HG03280 (cell line): ENCODE measurements at regions not wholly inside any gene's neighbourhood (a gene's known extent, or its start where the extent isn't known, plus 50 kb on each side); places are given as distances from the start of the nearest gene placed in this dataset.

Source experiments
- ATAC-seq: cut with Tn5 transposase; IDR thresholded peaks from one replicate; pipeline ENCODE4 v1.9.1; 2021; ENCODE audit warnings: mild to moderate bottlenecking, moderate library complexity; ENCODE audit not compliant: unreplicated experiment

GRCh38 chr10:110373857-110374654 is 69.3 kb upstream of the SMNDC1 start:
- no peak for ATAC-seq

DNA sequence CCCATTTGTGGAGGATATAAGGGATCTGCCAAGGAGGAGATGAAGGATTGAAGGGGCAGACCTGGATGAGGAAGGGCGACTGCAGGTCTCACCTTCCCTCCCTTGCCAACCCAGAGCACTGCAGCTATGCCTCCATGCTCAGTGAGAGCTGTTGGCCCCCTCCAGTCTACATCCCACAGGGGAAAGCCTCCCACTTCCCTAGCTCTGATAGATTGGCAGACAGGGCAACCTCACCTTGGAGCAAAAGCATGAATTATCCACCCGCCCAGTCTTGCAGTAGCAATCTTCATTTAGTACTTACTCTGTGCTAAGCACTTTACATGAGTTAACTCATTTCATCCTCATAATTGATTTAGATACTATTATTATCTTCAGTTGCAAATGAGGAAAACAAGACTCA is 70.4 kb upstream of the SMNDC1 start:
- ATAC-seq, result no peak

DNA sequence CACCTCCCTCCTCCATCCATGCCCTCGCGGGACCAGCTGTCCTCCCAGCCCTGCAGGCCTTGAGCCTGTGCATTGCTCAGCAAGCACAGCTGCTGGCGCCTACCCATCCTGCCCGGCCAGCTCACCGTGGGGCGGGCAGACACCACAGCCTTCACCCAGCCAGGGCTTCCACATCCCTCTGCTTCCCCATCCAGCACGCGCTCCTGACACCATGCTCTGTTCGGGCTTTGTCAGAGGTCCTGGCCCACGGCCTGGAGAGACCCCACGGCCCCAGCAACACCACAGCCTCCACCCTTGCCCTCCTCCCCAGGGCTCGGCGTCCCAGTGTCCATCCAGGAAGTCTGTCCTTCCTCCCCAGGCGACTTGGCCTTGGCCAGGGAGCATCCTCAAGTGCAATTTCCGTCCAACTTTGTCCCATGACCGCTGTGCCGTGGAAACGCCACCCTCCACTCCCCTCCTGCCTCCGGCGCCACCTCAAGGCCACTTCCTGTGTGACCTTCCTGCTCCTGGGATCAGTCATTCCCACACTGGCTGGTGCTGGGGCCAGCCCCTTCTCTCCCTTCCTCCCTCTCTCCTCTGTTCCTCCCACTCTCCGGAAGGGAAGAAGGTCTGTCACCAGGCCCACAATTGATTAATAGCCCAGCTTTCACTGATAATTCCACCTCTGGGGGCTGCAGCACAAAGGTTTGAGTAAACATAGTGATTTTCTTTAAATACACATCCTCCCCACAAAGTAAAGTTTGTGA is 71.5 kb upstream of the SMNDC1 start:
- no peak for ATAC-seq

DNA sequence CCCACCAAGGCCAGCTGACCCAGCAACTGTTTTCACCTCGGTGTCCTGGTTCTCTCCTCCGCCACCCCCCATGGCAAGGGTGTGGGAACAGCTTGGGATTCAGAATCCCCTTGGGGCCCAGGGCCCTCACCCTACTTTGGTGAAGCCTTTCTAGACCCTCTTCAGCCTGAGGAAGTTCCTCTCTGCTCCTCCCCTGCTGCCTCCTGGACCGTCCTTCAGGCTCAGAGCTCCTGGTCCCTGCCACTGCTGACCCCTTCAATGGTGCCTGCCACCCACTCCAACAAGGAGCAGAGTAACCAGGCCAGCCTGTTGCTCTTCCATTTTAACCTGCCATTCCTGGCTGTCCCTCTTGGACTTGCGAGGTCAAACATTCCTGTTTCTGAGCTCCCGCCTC is 72.0 kb upstream of the SMNDC1 start:
- ATAC-seq, result no peak

- no peak for ATAC-seq
Measured at GRCh38 chr10:110378006-110378405, 73.3 kb upstream of the SMNDC1 start.

- ATAC-seq, result no peak
Measured at GRCh38 chr10:110378533-110379108, 73.9 kb upstream of the SMNDC1 start.

DNA sequence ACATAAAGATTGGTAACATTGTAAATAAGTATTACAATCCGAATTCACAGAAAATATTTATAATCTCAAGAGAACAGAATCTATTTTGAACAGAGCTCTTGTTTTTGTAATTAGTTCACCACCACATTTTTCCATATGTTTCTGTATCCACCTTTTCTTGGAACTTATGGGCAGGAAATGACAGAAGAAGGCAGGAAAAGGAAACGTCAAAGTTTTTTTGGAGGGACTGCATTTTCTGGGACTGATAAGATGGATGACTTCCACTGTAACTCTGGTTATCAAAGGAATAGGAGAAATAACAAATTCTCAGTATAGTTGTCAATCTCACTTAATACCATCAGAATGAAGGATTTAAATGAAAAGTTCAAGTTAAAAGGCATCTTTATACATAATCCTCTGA is 75.1 kb upstream of the SMNDC1 start:
- ATAC-seq, result no peak

- no peak for ATAC-seq
Measured at GRCh38 chr10:110380293-110380692, 75.6 kb upstream of the SMNDC1 start.

- ATAC-seq, result no peak
Measured at GRCh38 chr10:110382695-110383094, 78.0 kb upstream of the SMNDC1 start.

GRCh38 chr10:110387617-110387982 is 82.9 kb upstream of the SMNDC1 start:
- no peak for ATAC-seq

DNA sequence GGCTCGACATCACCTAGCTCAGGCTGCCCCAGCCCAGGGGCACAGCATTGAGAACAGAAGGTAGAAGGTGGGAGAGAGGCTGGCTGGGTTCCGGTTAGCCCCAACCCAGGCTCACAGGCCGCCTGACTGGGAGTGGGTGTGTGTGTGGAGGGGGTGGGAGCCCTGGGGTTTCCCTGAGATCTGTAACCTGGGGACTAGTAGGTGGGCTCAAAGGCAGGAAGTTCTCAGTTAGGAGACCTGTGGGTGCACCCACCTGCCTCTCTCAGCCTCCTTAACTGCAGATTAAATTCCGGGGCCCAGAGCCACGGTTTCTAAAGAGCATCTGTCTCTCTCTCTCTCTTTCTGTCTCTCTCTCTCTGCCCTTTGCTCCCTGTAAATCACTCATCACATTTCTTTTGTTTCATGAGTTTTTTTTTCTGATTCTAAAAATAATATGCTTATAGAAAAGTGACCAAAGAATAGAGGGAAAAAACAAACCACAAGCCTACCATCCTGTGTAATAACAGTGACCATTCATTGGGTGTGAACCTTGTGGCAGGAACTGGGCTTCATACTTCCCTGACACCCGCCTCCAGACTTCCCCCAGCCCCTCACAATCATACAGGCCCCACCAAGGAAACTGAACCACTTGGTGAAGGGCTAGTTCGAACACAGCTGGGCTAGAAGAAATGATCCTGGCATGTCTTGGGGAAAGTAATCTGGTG is 83.4 kb upstream of the SMNDC1 start:
- ATAC-seq, result peak; percentile 83

DNA sequence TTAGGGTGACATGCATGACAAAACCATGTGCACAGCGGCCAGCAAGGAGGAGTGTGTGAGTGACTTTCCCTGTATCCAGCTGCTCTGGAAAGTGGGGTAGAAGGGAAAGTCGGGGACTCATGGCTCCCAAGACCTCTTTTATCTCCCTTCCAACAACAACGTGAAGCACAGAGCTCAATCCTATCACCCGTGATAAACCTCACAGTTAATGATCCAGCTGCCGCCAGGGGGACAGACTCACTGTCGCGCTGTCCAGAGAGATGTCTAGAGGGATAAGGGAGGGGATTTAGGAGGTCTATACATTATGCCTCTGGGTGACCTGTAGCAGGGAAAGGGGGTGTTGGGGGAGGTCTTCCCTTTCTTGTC is 84.0 kb upstream of the SMNDC1 start:
- ATAC-seq, result no peak

GRCh38 chr10:110389255-110389654 is 84.5 kb upstream of the SMNDC1 start:
- no peak for ATAC-seq

- ATAC-seq, result no peak
Measured at GRCh38 chr10:110391541-110391940, 86.8 kb upstream of the SMNDC1 start.

DNA sequence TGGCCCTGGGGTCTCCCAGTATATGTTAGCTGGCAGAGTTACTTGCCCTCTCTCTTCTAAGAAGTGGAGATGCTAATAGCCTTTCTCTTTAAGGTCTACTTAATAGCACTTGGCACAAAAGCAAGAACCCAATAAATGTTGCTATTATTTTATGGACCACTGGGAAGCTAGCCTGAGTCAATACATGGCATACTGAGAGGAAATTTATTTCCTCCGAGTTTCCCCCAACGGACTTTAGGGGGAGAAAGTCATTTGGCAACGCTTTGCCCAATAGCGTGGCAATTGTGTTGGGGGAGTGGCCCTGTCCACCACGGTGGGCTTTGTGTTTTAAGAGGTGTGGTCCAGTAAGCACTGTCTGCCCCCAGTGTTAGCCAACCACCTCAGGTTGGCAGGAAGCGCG is 87.4 kb upstream of the SMNDC1 start:
- ATAC-seq, result no peak

- ATAC-seq, result no peak
Measured at GRCh38 chr10:110392868-110393740, 88.4 kb upstream of the SMNDC1 start.

GRCh38 chr10:110393866-110394265 is 89.1 kb upstream of the SMNDC1 start:
- ATAC-seq, result no peak

GRCh38 chr10:110394296-110394695 is 89.6 kb upstream of the SMNDC1 start:
- ATAC-seq, result no peak

DNA sequence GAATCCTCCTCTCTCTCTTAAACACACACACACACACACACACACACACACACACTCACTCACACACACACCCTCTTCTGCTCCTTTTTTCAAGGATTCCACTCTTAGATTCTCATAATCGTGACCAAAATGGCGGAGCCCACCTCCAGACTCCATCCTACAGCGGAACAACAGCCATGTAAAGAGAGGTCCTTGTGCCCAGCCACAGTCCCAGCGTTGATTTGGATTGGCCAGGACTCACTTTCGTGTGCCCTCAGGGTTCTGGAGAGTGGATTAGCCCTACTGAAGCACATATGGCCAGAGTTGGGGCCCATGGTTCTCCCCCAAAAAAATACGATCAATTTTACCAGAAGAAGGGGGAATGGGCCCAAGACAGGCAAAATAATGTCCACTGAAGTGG is 90.2 kb upstream of the SMNDC1 start:
- no peak for ATAC-seq
